ENCODE measurements at regions not wholly inside any gene's neighbourhood (a gene's known extent, or its start where the extent isn't known, plus 50 kb on each side); places are given as distances from the start of the nearest gene placed in this dataset.

DNA sequence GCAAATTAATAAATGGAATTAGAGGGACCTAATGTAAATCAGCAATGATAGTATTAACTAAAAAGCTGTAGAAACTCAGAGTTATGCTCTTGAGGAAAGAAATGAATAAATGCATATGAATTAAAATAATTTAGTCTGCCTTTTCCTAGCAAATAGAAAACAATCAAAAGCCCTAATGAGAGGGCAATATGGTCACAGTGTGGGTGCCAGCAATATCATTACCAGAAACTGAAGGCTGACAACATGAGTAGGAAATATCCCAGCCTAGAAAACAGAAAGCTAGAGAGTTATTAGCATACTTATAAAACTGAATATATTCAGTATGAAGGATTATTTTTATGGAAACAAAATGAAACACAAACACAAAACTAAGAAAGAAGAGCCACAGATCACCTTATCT is 987.5 kb upstream of the SEL1L start:
- TF ChIP-seq, protein P1, sequence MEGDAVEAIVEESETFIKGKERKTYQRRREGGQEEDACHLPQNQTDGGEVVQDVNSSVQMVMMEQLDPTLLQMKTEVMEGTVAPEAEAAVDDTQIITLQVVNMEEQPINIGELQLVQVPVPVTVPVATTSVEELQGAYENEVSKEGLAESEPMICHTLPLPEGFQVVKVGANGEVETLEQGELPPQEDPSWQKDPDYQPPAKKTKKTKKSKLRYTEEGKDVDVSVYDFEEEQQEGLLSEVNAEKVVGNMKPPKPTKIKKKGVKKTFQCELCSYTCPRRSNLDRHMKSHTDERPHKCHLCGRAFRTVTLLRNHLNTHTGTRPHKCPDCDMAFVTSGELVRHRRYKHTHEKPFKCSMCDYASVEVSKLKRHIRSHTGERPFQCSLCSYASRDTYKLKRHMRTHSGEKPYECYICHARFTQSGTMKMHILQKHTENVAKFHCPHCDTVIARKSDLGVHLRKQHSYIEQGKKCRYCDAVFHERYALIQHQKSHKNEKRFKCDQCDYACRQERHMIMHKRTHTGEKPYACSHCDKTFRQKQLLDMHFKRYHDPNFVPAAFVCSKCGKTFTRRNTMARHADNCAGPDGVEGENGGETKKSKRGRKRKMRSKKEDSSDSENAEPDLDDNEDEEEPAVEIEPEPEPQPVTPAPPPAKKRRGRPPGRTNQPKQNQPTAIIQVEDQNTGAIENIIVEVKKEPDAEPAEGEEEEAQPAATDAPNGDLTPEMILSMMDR (IDR thresholded peaks at IDR 0.05): no peak
- TF ChIP-seq JUN (CRISPR knock-in tag; IDR thresholded peaks at IDR 0.05) (no peak), ESRRA (CRISPR knock-in tag; IDR thresholded peaks at IDR 0.05; ENCODE audit: borderline replicate concordance) (no peak), CREM (CRISPR knock-in tag; IDR thresholded peaks at IDR 0.05) (no peak), MXD4 (CRISPR knock-in tag; IDR thresholded peaks at IDR 0.05; ENCODE audit: borderline replicate concordance) (no peak), NR2C2 (CRISPR knock-in tag; IDR thresholded peaks at IDR 0.05) (no peak)
- TF ChIP-seq, protein P2, sequence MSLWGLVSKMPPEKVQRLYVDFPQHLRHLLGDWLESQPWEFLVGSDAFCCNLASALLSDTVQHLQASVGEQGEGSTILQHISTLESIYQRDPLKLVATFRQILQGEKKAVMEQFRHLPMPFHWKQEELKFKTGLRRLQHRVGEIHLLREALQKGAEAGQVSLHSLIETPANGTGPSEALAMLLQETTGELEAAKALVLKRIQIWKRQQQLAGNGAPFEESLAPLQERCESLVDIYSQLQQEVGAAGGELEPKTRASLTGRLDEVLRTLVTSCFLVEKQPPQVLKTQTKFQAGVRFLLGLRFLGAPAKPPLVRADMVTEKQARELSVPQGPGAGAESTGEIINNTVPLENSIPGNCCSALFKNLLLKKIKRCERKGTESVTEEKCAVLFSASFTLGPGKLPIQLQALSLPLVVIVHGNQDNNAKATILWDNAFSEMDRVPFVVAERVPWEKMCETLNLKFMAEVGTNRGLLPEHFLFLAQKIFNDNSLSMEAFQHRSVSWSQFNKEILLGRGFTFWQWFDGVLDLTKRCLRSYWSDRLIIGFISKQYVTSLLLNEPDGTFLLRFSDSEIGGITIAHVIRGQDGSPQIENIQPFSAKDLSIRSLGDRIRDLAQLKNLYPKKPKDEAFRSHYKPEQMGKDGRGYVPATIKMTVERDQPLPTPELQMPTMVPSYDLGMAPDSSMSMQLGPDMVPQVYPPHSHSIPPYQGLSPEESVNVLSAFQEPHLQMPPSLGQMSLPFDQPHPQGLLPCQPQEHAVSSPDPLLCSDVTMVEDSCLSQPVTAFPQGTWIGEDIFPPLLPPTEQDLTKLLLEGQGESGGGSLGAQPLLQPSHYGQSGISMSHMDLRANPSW (CRISPR knock-in tag; conservative IDR thresholded peaks at IDR 0.05; ENCODE audit: low read depth): no peak
- TF ChIP-seq, protein P3, sequence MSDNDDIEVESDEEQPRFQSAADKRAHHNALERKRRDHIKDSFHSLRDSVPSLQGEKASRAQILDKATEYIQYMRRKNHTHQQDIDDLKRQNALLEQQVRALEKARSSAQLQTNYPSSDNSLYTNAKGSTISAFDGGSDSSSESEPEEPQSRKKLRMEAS (CRISPR knock-in tag; IDR thresholded peaks at IDR 0.05): no peak

All from WTC11 (cell line).